ENCODE measurements at regions not wholly inside any gene's neighbourhood (a gene's known extent, or its start where the extent isn't known, plus 50 kb on each side); places are given as distances from the start of the nearest gene placed in this dataset.
A peak's percentile ranks its signal among the peaks of the same experiment; 100 is the strongest.

DNA sequence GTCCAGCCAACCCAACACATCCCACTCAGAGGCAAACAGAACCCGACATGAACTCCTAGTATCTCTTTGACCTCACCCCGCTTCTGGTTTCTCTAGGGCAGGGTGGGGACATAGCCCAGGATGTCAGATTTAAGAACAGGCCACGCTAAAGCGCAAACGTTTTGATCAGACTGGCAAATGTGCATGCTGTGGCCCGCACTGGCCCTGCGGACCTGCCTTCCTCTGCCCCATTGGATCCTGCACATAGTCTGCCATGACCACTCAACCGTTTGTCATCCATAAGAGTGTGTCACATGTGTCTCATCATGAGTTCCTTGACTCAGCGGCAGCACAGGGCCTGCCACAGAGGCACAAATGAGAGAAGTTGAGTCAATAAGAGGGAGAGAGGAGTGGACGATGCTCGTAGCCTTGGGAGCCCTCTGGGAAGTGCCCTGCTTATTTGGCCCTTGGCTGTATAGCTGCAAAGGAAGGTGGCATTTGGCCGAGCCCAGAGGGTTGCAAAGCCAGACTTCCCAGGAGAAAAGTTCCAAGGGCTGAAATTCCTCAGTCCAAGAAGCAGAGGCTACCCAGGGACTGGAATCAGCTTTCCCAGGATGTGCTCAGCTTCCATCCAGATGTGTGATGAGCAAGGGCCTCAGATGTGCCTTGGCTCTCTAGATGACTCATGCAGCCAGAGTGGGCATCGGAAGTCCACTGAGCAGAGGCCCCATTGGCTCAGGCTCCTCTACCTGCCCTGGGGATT is 55.5 kb upstream of the SLCO2A1 start:
- Histone ChIP-seq H2BK15ac (ENCODE audit: low read depth, low read length) (no peak overlapping the region), H2BK5ac (ENCODE audit: low read depth, low read length, poor library complexity, severe bottlenecking) (no peak overlapping the region), H4K91ac (ENCODE audit: insufficient read depth, low read depth, low read length) (no peak overlapping the region), H2AK5ac (ENCODE audit: low read depth, low read length) (no peak overlapping the region), H2AFZ (replicated peaks; ENCODE audit: low read length, poor library complexity) (no peak overlapping the region), H2BK20ac (ENCODE audit: low read depth, low read length) (no peak overlapping the region), H3K4me3 (ENCODE audit: insufficient read depth, low read depth, low read length) (no peak overlapping the region), H3K56ac (ENCODE audit: extremely low read depth, insufficient read depth, low read length) (no peak overlapping the region), H4K8ac (ENCODE audit: low read depth in 2 of 2, low read length in 2 of 2) (no peak overlapping the region), H3K14ac (replicated peaks; ENCODE audit: low read depth, low read length) (no peak overlapping the region), H3K79me1 (ENCODE audit: low read depth in 1 of 2, low read length in 2 of 2) (no peaks in the 10 kb centered on the region), H3K23ac (ENCODE audit: low read depth, low read length) (no peak overlapping the region), H4K20me1 (ENCODE audit: insufficient read depth, low read length) (no peaks in the 10 kb centered on the region), H3K18ac (ENCODE audit: low read depth, low read length) (no peak overlapping the region), H3K27me3 (ENCODE audit: control insufficient read depth, insufficient read depth, low read length) (no peaks in the 10 kb centered on the region), H2BK120ac (ENCODE audit: low read depth, low read length) (no peak overlapping the region), H2AK9ac (replicated peaks; ENCODE audit: low read depth, low read length, poor library complexity) (peak overlapping the region; percentile 24), H3K9ac (ENCODE audit: low read depth, low read length) (no peak overlapping the region), H3K4me2 (ENCODE audit: low read depth, low read length) (no peak overlapping the region), H3K4ac (ENCODE audit: low read depth, low read length) (no peak overlapping the region), H3K9me3 (ENCODE audit: control insufficient read depth, insufficient read depth, low read length) (peaks cover 6% of the 10 kb centered on the region), H3K4me1 (ENCODE audit: control insufficient read depth, insufficient read depth, low read length) (no peaks in the 10 kb centered on the region; the same call in 1 of the 2 replicates), H3K36me3 (ENCODE audit: control insufficient read depth, insufficient read depth, low read length) (no peaks in the 10 kb centered on the region), H3K27ac (ENCODE audit: insufficient read depth, low read length) (no peak overlapping the region), H4K5ac (ENCODE audit: low read depth, low read length) (no peak overlapping the region), H3K9me1 (ENCODE audit: insufficient read depth, low read length) (peaks cover 8% of the 10 kb centered on the region)
- WGBS, 2 experiments (ENCODE audit: extremely low coverage in 2 of 2, insufficient read length in 1 of 2), result 83% methylated on average over 2 of the region's 13 CpGs; no CpG with 5 or more reads in 1 of the 2 experiments
- in situ Hi-C loops (cut with MboI; ENCODE audit: low sequenced_read_pairs), result no loop called here
- CTCF ChIA-PET, result no interaction called here
- ATAC-seq (ENCODE audit: low read depth) (no peak), DNase-seq (peak; percentile 43)
- dilution Hi-C loops (cut with HindIII; ENCODE audit: low sequenced_read_pairs, unreplicated experiment), result no loop called here
- no TSS peak for BruUV-seq (replicated peaks)
- intact Hi-C loops (cut with micrococcal nuclease), result no loop called here
- TF ChIP-seq, protein P1, sequence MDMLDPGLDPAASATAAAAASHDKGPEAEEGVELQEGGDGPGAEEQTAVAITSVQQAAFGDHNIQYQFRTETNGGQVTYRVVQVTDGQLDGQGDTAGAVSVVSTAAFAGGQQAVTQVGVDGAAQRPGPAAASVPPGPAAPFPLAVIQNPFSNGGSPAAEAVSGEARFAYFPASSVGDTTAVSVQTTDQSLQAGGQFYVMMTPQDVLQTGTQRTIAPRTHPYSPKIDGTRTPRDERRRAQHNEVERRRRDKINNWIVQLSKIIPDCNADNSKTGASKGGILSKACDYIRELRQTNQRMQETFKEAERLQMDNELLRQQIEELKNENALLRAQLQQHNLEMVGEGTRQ (IDR thresholded peaks at IDR 0.05; ENCODE audit: low read depth, low read length), result no peak
- TF ChIP-seq RAD21 (IDR thresholded peaks at IDR 0.05; ENCODE audit: low read length) (no peak), NFE2L2 (IDR thresholded peaks at IDR 0.05; ENCODE audit: low read depth, low read length) (no peak), SMC3 (IDR thresholded peaks at IDR 0.05; ENCODE audit: low read depth, low read length) (no peak), BHLHE40 (IDR thresholded peaks at IDR 0.05; ENCODE audit: low read depth, low read length) (no peak), CEBPB (IDR thresholded peaks at IDR 0.05; ENCODE audit: low read depth, low read length) (no peak), MAZ (IDR thresholded peaks at IDR 0.05; ENCODE audit: borderline replicate concordance, low read depth, low read length) (no peak), RFX5 (IDR thresholded peaks at IDR 0.05; ENCODE audit: low read depth, low read length) (no peak), POLR2A (IDR thresholded peaks at IDR 0.05; ENCODE audit: low read depth, low read length) (no peak), CHD1 (IDR thresholded peaks at IDR 0.05; ENCODE audit: low read depth, low read length) (no peak), MAFK (IDR thresholded peaks at IDR 0.05; ENCODE audit: low read depth, low read length) (no peak), RCOR1 (IDR thresholded peaks at IDR 0.05; ENCODE audit: insufficient replicate concordance, low read length) (no peak), MXI1 (IDR thresholded peaks at IDR 0.05; ENCODE audit: borderline replicate concordance, low read depth, low read length) (no peak)
- TF ChIP-seq, protein P2, sequence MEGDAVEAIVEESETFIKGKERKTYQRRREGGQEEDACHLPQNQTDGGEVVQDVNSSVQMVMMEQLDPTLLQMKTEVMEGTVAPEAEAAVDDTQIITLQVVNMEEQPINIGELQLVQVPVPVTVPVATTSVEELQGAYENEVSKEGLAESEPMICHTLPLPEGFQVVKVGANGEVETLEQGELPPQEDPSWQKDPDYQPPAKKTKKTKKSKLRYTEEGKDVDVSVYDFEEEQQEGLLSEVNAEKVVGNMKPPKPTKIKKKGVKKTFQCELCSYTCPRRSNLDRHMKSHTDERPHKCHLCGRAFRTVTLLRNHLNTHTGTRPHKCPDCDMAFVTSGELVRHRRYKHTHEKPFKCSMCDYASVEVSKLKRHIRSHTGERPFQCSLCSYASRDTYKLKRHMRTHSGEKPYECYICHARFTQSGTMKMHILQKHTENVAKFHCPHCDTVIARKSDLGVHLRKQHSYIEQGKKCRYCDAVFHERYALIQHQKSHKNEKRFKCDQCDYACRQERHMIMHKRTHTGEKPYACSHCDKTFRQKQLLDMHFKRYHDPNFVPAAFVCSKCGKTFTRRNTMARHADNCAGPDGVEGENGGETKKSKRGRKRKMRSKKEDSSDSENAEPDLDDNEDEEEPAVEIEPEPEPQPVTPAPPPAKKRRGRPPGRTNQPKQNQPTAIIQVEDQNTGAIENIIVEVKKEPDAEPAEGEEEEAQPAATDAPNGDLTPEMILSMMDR (conservative IDR thresholded peaks at IDR 0.05; ENCODE audit: low read depth, low read length), result no peak
- TF ChIP-seq, protein P3, sequence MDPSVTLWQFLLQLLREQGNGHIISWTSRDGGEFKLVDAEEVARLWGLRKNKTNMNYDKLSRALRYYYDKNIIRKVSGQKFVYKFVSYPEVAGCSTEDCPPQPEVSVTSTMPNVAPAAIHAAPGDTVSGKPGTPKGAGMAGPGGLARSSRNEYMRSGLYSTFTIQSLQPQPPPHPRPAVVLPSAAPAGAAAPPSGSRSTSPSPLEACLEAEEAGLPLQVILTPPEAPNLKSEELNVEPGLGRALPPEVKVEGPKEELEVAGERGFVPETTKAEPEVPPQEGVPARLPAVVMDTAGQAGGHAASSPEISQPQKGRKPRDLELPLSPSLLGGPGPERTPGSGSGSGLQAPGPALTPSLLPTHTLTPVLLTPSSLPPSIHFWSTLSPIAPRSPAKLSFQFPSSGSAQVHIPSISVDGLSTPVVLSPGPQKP (IDR thresholded peaks at IDR 0.05; ENCODE audit: borderline replicate concordance, low read depth, low read length), result no peak
- POLR2A ChIA-PET (ENCODE audit: unreplicated experiment), result no interaction called here

Measured in IMR-90 (cell line).